Pancreas (tissue), 10 donors: ENCODE measurements at regions not wholly inside any gene's neighbourhood (a gene's known extent, or its start where the extent isn't known, plus 50 kb on each side); places are given as distances from the start of the nearest gene placed in this dataset.

Experiments
- ATAC-seq, 4 donors: fragments of 200-7000 bp; cut with Tn5 transposase; one replicate each; pipeline versions ENCODE4 v1.8.0 to v1.9.1; 2020; ENCODE audit warnings: mild to moderate bottlenecking in 4 of 4, moderate library complexity in 4 of 4
- DNase-seq, 6 donors: peaks; one replicate each; pipeline ENCODE4 v3.0.0-alpha.2; 2020
- FAIRE-seq: peaks from 2 replicates; lab custom pipeline; 2012; peaks lifted over from hg19 to GRCh38; lab: Jason Lieb, UNC
- H3K27ac ChIP-seq, 4 donors: fragments of 200-600 bp; sonication (generic); 1 replicate in 3 of 4; 2 replicates in 1 of 4; pipeline versions ENCODE4 v1.5.0 to v1.8.0; 2020
- H3K27me3 ChIP-seq, 4 donors: fragments of 200-600 bp; one replicate each; pipeline ENCODE4 v1.8.0; 2021
- H3K36me3 ChIP-seq, 3 donors: fragments of 200-600 bp; sonication (generic) in 1 of 3; one replicate each; pipeline versions ENCODE4 v1.5.0 to v1.8.0; 2020 to 2021
- H3K4me1 ChIP-seq, 3 donors: fragments of 200-600 bp; one replicate each; pipeline ENCODE4 v1.8.0; 2021
- H3K4me3 ChIP-seq, 4 donors: fragments of 200-600 bp; sonication (generic) in 2 of 4; one replicate each; pipeline versions ENCODE4 v1.5.0 to v1.8.0; 2020 to 2021
- H3K9me3 ChIP-seq, 4 donors: fragments of 200-600 bp; one replicate each; pipeline ENCODE4 v1.8.0; 2021
- WGBS, 2 donors: extraction: QIAGEN DNeasy Blood & Tissue Kit; methylation state at CpG; one replicate each; pipeline ENCODE4 v1.1.7; 2013; 5-methylcytosine and 5-hydroxymethylcytosine counted together
- intact Hi-C, 3 donors: fragments of 100-400 bp; cut with DNase I; formaldehyde crosslinking; loops; one replicate each; pipeline versions ENCODE4 v1.11.1 to v1.14.2; 2022
- TF ChIP-seq, protein P1 (sequence below), 4 donors: fragments of 200-600 bp; sonication (generic) in 3 of 4; IDR thresholded peaks; one replicate each; pipeline versions ENCODE4 v1.5.0 to v1.8.0; 2021; ENCODE audit warnings: antibody characterized with exemption in 4 of 4
- donor health status: healthy with polysubstance abuse.
- donor health status: DM: no; HTN: no; CAD: no; lungs with moderate emphysema.
- donor health status: DM: no; HTN: no; CAD: no.
- donor health status: control.
- donor health status: control.
- donor health status: Bipolar disorder and iron deficiency.
- donor health status: DM: yes; HTN: yes; CAD: no.
- donor health status: DM: no; HTN: no; CAD: no.
- donor health status: DM: no; HTN: no; CAD: no.
- donor health status: DM: yes; HTN: yes; CAD: no.

DNA sequence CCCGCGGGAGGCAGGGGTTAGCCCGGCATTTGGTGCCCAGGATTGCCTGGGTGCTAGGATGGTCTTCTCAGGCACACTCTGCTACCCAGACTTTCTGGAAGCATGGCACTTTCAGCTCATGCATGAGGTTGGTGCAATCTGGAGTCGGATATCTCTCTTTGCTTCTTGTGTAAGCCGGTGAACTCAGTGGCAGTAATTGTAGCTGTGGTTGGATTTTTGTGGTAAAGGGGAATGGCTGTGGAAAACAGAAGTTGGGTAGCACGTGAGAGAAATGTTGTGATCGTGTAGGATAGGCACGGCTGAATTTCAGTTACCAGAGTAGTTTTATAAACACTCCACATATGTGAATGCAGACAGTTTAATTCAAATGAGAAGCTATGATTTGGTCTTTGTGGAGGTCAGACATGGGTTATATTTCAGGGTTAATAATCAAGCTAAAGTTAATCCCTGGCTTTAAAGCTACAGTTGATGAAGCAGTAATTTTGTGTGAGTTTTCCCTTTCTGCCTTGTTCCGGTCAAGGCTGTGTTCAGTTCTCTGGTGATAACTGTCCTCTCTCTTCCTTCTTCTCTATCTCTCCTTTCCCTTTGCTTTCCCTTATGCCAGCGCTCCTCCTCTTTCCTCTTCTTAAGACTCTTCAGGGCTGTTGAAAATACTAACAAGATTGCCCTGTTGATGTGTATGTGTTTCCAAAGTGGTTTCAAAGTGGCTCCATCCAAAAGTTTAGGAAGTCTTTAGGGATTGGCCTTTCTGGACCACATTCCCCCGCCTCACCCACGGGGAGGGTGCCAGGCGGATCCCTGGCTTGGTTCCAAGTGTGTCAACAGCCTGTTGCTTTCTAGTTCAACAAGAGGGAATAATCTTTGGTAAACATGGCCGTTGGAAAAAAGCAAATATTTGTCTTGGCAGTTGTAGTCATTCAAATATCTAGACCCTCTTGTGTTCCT, 404.6 kb upstream of the C2CD4B start:
- no peaks in the 10 kb centered on the region for H3K36me3 ChIP-seq
- H3K9me3 ChIP-seq: no peaks in the 10 kb centered on the region
- ATAC-seq (peak; percentile 87 to 93 (median 88)), FAIRE-seq (no peak), DNase-seq (peak; percentile 62 to 88 (median 80))
- H3K27ac ChIP-seq: no peak overlapping the region
- 50 to 52% methylated on average over 14 of the region's 14 CpGs for WGBS, 2 donors
- H3K4me1 ChIP-seq: peaks cover 0 to 8% (median 0%) of the 10 kb centered on the region in 3 donors
- H3K27me3 ChIP-seq: no peaks in the 10 kb centered on the region
- intact Hi-C loops: no loop called here
- TF ChIP-seq, protein P1, sequence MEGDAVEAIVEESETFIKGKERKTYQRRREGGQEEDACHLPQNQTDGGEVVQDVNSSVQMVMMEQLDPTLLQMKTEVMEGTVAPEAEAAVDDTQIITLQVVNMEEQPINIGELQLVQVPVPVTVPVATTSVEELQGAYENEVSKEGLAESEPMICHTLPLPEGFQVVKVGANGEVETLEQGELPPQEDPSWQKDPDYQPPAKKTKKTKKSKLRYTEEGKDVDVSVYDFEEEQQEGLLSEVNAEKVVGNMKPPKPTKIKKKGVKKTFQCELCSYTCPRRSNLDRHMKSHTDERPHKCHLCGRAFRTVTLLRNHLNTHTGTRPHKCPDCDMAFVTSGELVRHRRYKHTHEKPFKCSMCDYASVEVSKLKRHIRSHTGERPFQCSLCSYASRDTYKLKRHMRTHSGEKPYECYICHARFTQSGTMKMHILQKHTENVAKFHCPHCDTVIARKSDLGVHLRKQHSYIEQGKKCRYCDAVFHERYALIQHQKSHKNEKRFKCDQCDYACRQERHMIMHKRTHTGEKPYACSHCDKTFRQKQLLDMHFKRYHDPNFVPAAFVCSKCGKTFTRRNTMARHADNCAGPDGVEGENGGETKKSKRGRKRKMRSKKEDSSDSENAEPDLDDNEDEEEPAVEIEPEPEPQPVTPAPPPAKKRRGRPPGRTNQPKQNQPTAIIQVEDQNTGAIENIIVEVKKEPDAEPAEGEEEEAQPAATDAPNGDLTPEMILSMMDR (IDR thresholded peaks at IDR 0.05): no peak
- H3K4me3 ChIP-seq: no peak overlapping the region

DNA sequence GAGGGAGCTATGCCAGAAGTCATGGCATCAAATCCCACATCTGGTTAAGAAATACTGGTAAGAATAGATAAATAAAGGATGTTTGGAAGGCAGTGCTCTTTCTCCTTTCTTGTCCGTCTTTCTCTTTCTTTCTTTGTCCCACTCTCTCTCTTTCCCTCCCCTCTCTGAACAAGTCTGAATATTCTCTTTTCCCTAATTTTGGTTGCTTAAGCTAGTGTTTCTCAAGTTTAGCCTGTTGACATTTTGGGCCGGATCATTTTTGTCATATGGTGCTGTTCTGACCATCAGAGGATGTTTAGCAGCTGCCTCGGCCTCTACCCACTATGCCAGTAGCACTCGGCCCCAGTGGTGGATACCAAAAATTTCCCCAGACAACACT, 405.3 kb upstream of the C2CD4B start:
- no peak overlapping the region for H3K27ac ChIP-seq
- WGBS, 2 donors: 63 to 67% methylated on average over 4 of the region's 4 CpGs
- FAIRE-seq (no peak), ATAC-seq (peak in 3 of 4 donors; percentile 9 to 19 (median 9)), DNase-seq (no peak)
- TF ChIP-seq, protein P1 (IDR thresholded peaks at IDR 0.05): no peak
- H3K4me3 ChIP-seq: no peak overlapping the region
- no peaks in the 10 kb centered on the region for H3K36me3 ChIP-seq
- intact Hi-C loops: no loop called here
- no peaks in the 10 kb centered on the region for H3K9me3 ChIP-seq
- H3K4me1 ChIP-seq: peaks cover 0 to 8% (median 0%) of the 10 kb centered on the region in 3 donors
- no peaks in the 10 kb centered on the region for H3K27me3 ChIP-seq

DNA sequence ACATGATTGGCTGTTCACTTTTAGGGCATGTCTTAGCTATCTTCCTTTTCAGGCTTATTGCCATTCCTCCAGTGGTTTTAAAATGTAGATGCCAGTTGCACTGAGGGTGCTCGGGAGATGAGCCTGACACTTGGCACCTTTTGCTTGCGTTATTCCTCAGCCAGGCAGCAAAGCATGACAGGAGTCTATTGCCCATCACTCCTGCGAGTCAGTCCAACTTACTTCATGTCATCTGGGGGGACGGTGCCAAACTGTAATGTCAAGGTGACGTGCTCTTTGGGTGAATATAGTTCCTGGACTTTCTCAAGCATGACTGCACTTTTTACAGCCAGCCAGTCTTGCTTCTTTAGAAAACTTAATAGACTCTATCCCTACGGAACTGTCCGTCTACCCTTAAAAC, 406.0 kb upstream of the C2CD4B start:
- no peak for DNase-seq
- 94 to 96% methylated on average over 7 of the region's 7 CpGs for WGBS, 2 donors
- no peak for ATAC-seq
- H3K27me3 ChIP-seq: no peaks in the 10 kb centered on the region
- intact Hi-C loops: no loop called here
- peaks cover 0 to 8% (median 0%) of the 10 kb centered on the region in 3 donors for H3K4me1 ChIP-seq
- no peak overlapping the region for H3K4me3 ChIP-seq
- no peaks in the 10 kb centered on the region for H3K9me3 ChIP-seq
- TF ChIP-seq, protein P1 (IDR thresholded peaks at IDR 0.05): no peak
- H3K27ac ChIP-seq: no peak overlapping the region
- H3K36me3 ChIP-seq: no peaks in the 10 kb centered on the region
- FAIRE-seq: no peak

DNA sequence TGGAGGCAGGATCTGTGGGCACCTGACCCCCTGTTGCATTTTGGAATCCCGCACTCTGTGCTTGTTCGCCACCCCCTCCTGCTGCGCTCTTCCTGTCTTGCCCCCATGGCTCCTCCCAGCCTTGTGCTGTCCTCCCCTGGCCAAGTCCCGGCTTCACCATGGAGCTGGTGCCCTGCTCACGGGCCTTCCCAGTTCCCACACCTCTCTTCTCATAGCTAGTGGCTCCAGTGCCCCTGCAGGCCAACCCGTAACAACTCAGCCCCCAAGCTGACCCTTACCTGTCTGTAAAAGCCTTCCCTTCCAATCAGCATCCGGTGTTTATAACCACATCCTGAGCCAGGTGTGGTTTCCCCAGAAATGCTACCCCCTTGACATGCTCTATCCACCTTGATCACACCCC, 407.7 kb upstream of the C2CD4B start:
- 96 to 100% methylated on average over 7 of the region's 7 CpGs for WGBS, 2 donors
- Histone ChIP-seq H3K4me1 (peaks cover 0 to 8% (median 0%) of the 10 kb centered on the region in 3 donors), H3K27me3 (no peaks in the 10 kb centered on the region), H3K27ac (no peak overlapping the region), H3K4me3 (no peak overlapping the region), H3K36me3 (no peaks in the 10 kb centered on the region), H3K9me3 (no peaks in the 10 kb centered on the region)
- ATAC-seq (no peak), DNase-seq (no peak), FAIRE-seq (no peak)
- TF ChIP-seq, protein P1 (IDR thresholded peaks at IDR 0.05): no peak
- intact Hi-C loops: no loop called here

DNA sequence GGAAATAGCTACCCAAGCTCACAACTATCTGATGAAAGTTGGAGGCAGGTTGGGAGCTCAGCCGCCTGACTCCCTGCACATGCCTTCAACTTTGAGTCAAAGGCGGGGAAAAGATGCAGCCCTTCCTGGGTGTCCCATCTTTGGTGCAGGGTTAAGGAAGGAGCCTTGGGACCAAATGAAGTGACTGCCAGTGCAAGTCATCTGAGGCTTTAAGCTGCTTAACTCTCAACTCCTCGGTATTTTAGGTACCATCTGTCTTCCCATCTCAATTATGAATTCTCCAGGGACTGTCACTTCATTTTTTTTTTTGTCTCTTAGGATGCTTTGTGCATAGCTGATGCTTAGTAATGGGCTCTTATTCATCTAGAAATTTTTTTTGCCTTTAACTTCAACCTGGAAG, 408.8 kb upstream of the C2CD4B start:
- no peaks in the 10 kb centered on the region for H3K27me3 ChIP-seq
- no peak overlapping the region for H3K27ac ChIP-seq
- ATAC-seq (no peak), FAIRE-seq (no peak), DNase-seq (no peak)
- no peak overlapping the region for H3K4me3 ChIP-seq
- intact Hi-C loops: no loop called here
- H3K9me3 ChIP-seq: no peaks in the 10 kb centered on the region
- WGBS, 2 donors: 92 to 97% methylated on average over 3 of the region's 3 CpGs
- H3K4me1 ChIP-seq: peaks cover 0 to 8% (median 0%) of the 10 kb centered on the region in 3 donors
- no peaks in the 10 kb centered on the region for H3K36me3 ChIP-seq
- TF ChIP-seq, protein P1 (IDR thresholded peaks at IDR 0.05): no peak
